DOHH2 (cell line): ENCODE measurements at regions not wholly inside any gene's neighbourhood (a gene's known extent, or its start where the extent isn't known, plus 50 kb on each side); places are given as distances from the start of the nearest gene placed in this dataset.

Experiments
- H3F3A ChIP-seq: fragments of 200-600 bp; sonication (generic), shearing (Covaris generic); 2 replicates; pipeline ENCODE4 v1.6.0; 2016; ENCODE audit warnings: antibody characterized with exemption, mild to moderate bottlenecking; ENCODE audit not compliant: control insufficient read depth, insufficient read depth
- H3K27ac ChIP-seq: fragments of 200-600 bp; sonication (generic); 2 replicates; pipeline ENCODE4 v1.5.1; 2014; ENCODE audit warnings: low read depth, mild to moderate bottlenecking, low read length, moderate library complexity
- H3K27me3 ChIP-seq: fragments of 200-600 bp; sonication (generic); 2 replicates; pipeline ENCODE4 v1.6.1; 2014; ENCODE audit warnings: mild to moderate bottlenecking, low read length, mixed read lengths; ENCODE audit not compliant: control insufficient read depth
- H3K36me3 ChIP-seq: fragments of 200-600 bp; sonication (generic); 2 replicates; pipeline ENCODE4 v1.6.1; 2014; ENCODE audit warnings: mild to moderate bottlenecking, low read length, moderate library complexity, mixed read lengths; ENCODE audit not compliant: control insufficient read depth
- H3K4me1 ChIP-seq: fragments of 200-600 bp; sonication (generic); 2 replicates; pipeline ENCODE4 v1.6.1; 2014; ENCODE audit warnings: mild to moderate bottlenecking, low read length, mixed read lengths; ENCODE audit not compliant: control insufficient read depth
- H3K4me2 ChIP-seq: fragments of 200-600 bp; sonication (generic); 2 replicates; pipeline ENCODE4 v1.6.0; 2014; ENCODE audit warnings: mild to moderate bottlenecking, low read length, moderate library complexity
- H3K4me3 ChIP-seq: fragments of 200-600 bp; sonication (generic); 2 replicates; pipeline ENCODE4 v1.5.1; 2014; ENCODE audit warnings: mild to moderate bottlenecking, low read length, mixed read lengths
- H3K79me2 ChIP-seq: fragments of 200-600 bp; sonication (generic); 2 replicates; pipeline ENCODE4 v1.6.1; 2014; ENCODE audit warnings: mild to moderate bottlenecking, low read length, mixed read lengths; ENCODE audit not compliant: control insufficient read depth
- H3K9me2 ChIP-seq: fragments of 200-600 bp; sonication (generic); replicated peaks from 2 replicates; pipeline ENCODE4 v1.6.1; 2014; ENCODE audit warnings: mild to moderate bottlenecking, low read length, mixed read lengths; ENCODE audit not compliant: control insufficient read depth
- H3K9me3 ChIP-seq: fragments of 200-600 bp; sonication (generic); 2 replicates; pipeline ENCODE4 v1.6.1; 2014; ENCODE audit warnings: antibody characterized with exemption, low read length, mixed read lengths; ENCODE audit not compliant: control insufficient read depth, insufficient read depth
- H4K20me1 ChIP-seq: fragments of 200-600 bp; sonication (generic); 2 replicates; pipeline ENCODE4 v1.6.0; 2014; ENCODE audit warnings: low read depth, mild to moderate bottlenecking, antibody characterized with exemption, low read length, moderate library complexity; ENCODE audit not compliant: control insufficient read depth, insufficient read depth
- CTCF ChIP-seq: fragments of 200-600 bp; sonication (generic); IDR thresholded peaks from one replicate; pipeline ENCODE4 v1.5.1; 2014; ENCODE audit warnings: antibody characterized with exemption, mild to moderate bottlenecking, low read depth, low read length; ENCODE audit not compliant: poor library complexity, severe bottlenecking
- EZH2phosphoT487 ChIP-seq: fragments of 200-600 bp; sonication (generic); IDR thresholded peaks from 2 replicates; pipeline ENCODE4 v1.6.1; 2017; ENCODE audit warnings: borderline replicate concordance, mild to moderate bottlenecking, antibody characterized with exemption, low read length, moderate library complexity, mixed read lengths

- Histone ChIP-seq H3F3A (no peaks in the 10 kb centered on the region), H3K4me2 (no peak overlapping the region), H3K79me2 (no peaks in the 10 kb centered on the region), H4K20me1 (no peaks in the 10 kb centered on the region), H3K36me3 (no peaks in the 10 kb centered on the region), H3K27ac (no peak overlapping the region), H3K9me3 (no peaks in the 10 kb centered on the region), H3K4me3 (no peak overlapping the region), H3K4me1 (no peaks in the 10 kb centered on the region), H3K27me3 (no peaks in the 10 kb centered on the region), H3K9me2 (no peaks in the 10 kb centered on the region)
- no peak for TF ChIP-seq EZH2phosphoT487
- TF ChIP-seq CTCF: no peak
Observed at GRCh38 chr1:57546549-57547330, 122.9 kb upstream of the DAB1 start.

GRCh38 chr1:57544345-57544744 lies 120.5 kb upstream of the DAB1 start:
- Histone ChIP-seq H3K9me3 (no peaks in the 10 kb centered on the region), H3K4me2 (no peak overlapping the region)

GRCh38 chr1:57536749-57537423 lies 113.0 kb upstream of the DAB1 start:
- no peaks in the 10 kb centered on the region for H3K36me3 ChIP-seq
- H3K27ac ChIP-seq: no peak overlapping the region
- no peaks in the 10 kb centered on the region for H4K20me1 ChIP-seq
- H3K4me1 ChIP-seq: no peaks in the 10 kb centered on the region
- H3K9me2 ChIP-seq: no peaks in the 10 kb centered on the region
- no peaks in the 10 kb centered on the region for H3F3A ChIP-seq
- H3K27me3 ChIP-seq: no peaks in the 10 kb centered on the region
- TF ChIP-seq CTCF: no peak
- TF ChIP-seq EZH2phosphoT487: no peak
- no peak overlapping the region for H3K4me3 ChIP-seq
- H3K79me2 ChIP-seq: no peaks in the 10 kb centered on the region
- no peak overlapping the region for H3K4me2 ChIP-seq
- no peaks in the 10 kb centered on the region for H3K9me3 ChIP-seq

More at GRCh38 chr1:57544345-57544744, 120.5 kb upstream of the DAB1 start:
- H3K9me2 ChIP-seq: no peaks in the 10 kb centered on the region
- H3K79me2 ChIP-seq: no peaks in the 10 kb centered on the region
- no peak for TF ChIP-seq CTCF
- TF ChIP-seq EZH2phosphoT487: no peak
- H4K20me1 ChIP-seq: no peaks in the 10 kb centered on the region
- no peak overlapping the region for H3K27ac ChIP-seq
- no peaks in the 10 kb centered on the region for H3K4me1 ChIP-seq
- H3K4me3 ChIP-seq: no peak overlapping the region
- no peaks in the 10 kb centered on the region for H3F3A ChIP-seq
- no peaks in the 10 kb centered on the region for H3K36me3 ChIP-seq
- H3K27me3 ChIP-seq: no peaks in the 10 kb centered on the region
